Inflammatory macrophage (primary cell): ENCODE measurements at regions not wholly inside any gene's neighbourhood (a gene's known extent, or its start where the extent isn't known, plus 50 kb on each side); places are given as distances from the start of the nearest gene placed in this dataset.

ENCODE experiments used
- DNase-seq, 2 donors: peaks; one replicate each; pipeline ENCODE4 v3.0.0-alpha.2; 2020 to 2022

DNA sequence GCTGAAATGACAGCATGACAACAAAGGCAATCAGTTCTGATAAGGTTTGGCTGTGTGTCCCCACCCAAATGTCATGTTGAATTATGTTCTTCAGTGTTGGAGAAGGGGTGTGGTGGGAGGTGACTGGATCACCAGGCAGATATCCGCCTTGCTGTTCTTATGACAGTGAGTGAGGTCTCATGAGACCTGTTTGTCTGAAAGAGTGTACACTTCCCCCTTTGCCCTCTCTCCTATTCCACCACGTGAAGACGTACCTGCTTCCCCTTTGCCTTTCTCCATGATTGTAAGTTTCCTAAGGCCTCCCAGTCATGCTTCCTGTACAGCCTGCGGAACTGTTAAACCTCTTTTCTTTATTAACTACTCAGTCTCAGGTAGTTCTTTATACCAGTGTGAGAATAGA is 553.0 kb downstream of the DCDC2C start:
- DNase-seq, result no peak

DNA sequence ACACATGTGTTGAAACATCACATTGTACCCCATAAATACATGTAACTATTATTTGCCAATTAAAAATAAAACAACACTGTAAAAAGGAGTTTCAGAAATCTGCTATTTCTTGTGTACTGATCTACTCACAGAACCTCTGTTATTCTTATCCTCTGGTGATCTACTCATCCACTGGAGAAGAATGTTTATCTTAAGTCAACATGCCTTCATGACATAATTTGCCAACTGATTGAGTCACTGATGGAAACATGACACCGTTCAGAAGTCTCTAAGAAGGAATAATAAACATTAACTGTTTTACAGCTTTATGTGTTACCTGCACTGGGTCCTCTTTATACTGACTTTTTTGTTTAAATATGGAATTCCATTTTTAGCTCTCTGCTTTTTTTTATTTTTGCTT is 555.2 kb downstream of the DCDC2C start:
- DNase-seq, result no peak

DNA sequence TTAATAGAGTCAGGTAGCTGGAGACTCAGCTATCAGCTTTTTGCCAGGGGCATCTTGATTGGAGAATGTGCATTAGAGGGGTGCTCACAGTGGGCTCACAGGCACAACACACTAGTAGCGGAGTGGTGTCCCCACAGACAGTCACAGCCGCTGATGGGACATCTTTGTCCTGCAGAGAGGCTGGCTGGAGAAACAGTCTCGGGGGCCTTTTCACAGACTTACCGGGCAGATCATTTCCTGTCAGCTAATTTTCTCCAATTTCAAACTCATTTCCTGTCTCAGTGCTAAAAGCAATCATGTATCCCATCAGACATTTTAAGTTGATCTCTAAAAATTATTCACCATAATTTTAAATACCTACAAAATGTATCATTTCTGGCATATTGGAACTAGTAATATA is 562.6 kb downstream of the DCDC2C start:
- no peak for DNase-seq

DNA sequence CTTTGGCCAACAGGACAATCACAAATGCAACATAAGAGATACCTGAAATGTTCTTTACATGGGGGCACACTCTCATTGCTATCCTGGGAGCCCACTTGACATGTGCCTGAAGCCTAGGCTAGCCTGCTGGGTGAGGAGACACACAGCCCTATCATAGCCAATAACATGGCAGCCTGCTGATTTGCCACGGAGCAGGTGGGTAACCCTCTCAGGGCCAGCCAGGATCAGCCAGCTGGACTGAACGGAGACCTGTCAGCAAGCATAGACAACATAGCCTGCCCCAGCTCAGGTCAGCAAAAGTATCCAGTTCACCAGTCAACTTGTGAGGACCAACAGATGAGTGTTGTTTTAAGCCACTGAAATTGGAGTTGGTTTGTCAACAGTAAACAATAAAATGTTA is 566.5 kb downstream of the DCDC2C start:
- no peak for DNase-seq

DNA sequence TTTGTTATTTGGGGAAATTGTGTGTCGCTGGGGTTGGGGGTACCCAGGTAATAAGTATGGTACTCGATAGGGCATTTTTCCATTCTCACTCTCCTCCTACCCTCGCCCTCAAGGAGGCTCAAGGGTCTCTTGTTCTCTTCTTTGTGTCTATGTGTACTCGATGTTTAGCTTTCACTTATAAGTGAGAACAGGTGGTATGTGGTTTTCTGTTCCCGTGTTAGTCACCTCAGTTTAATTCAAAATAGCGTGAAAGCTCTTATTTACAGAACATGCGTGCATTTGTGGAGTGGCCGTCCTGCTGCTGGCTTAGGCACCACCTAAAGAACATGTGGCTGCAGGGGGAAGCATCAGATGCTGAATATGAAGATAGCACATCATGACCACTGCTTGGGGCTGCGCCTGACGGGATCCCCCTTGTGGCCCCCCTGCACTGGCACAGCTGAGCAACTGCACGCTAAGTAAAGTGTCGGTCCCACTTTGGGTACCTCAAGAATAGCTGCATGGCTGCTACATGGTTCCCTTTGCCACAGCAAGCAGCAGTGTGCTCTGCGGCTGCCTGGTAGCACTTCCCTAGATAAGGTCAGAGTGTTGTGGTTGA is 569.0 kb downstream of the DCDC2C start:
- no peak for DNase-seq

DNA sequence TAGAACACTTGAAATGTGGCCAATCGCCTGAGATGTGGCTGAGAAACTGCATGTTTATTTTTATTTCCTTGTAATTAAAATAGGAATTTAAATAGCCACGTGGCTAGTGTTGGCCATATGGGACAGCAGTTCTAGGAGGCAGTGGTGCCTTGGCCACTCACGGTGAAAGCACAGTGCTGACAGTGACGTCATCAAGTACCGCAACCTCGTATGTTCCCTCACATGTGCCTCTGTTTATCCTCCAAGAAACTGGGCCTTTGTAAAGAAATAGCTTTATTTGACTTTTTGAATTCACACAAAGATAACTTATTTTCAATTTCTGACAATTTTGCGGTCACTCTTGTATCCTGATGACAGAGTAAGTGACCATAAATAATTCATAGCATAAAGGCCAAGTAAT is 575.0 kb downstream of the DCDC2C start:
- no peak for DNase-seq

DNA sequence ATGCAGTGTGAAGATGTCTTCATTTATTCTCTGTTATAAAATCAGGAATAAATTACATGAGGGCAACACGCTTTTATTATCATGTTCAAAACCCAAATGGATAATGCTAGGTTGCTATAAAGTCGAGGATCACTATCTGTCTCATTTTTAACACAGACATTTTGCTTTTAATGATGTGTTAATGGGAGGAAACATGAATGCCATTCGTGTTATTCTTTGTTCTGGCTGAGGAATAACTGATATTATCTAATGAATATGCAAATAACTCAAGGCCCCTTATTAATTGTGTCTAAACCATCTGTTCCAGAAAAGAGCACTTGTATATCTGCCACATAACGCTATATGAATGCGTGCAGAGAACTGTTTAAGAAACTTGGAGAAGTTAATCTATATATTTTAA is 576.1 kb downstream of the DCDC2C start:
- DNase-seq, result no peak

DNA sequence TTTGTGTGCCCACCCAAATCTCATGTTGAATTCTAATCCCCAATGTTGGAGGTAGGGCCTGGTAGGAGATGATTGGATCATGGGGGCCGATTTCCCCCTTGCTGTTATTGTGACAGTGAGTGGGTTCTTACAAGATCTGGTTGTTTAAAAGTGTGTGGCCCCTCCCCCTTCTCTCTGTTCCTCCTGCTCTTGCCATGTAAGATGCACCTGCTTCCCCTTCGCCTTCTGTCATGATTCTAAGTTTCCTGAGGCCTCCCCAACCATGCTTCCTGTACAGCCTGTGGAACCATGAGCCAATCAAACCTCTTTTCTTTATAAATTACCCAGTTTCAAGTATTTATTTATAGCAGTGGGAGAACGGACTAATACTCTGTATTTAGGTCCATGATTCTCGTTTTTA is 588.1 kb downstream of the DCDC2C start:
- no peak for DNase-seq

DNA sequence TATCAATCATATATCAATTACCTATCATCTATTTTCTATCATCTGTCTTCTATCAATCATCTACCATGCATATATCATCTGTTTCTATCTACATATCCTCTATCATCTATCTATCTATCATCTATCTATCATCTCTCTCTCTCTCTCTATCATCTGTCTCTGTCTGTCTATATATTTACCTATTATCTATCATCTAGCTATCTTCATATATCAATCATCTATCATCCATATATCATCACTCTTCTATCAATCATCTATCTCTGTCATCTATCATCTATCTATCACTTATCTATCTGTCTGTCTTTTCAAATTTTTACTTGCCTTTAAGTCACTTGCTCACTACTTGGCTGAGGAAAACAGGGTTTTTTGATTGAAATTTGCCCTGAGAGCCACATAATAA is 592.3 kb downstream of the DCDC2C start:
- no peak for DNase-seq

DNA sequence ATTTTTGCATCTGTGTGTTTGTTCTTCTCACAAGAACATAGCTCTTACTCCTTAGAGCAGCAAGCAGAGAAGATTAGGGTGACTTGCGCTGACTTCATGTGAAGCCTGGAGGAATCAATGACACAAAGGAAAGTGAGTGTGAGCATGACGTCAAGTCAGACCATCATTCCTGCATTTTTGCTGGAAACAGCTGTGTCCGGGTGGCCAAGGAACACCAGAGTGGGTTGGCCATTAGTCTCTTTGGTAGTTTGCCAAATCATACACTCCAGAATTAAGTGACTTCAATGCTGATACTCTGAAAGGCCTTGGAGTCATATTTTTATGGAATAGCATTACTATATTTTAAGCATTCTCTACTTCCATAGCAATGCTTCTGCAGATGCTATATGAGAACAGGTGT is 597.2 kb downstream of the DCDC2C start:
- DNase-seq, result no peak

DNA sequence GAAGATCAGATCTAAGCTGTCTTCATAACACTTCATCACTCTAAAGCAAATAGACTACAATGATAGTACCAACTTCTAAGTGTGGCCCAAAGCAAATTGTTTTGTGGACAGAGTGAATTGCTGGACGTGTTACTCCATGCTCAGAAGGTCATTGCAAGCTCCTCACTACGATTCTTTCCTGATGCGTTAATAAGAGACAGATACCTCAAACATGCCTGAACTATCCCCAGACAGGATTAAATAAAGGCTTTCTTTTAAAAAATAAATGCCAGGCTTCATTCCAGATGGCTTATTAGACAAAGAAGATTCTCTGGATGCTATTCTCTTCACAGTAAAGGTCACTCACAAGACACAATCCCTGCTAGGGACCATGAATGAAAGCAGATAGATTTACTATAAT is 621.2 kb downstream of the DCDC2C start:
- no peak for DNase-seq

DNA sequence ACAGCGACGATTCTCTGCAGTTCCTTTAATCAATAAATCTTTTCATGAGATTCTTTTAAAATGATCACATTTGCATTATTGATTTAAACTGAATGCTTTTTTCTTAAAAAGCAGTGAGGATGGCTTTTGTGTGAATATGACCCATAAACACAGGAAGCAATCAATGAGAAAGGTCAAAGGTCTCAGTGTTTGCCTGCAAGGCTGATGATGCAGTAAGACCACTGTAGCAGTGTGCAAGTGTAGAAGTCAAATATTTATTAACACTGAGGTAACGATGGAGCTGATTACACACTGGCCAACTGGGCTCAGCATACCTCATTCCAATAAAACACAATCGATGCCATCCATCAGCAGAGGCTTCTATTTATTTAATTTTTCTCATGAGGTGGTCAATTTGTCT is 633.5 kb downstream of the DCDC2C start:
- no peak for DNase-seq

DNA sequence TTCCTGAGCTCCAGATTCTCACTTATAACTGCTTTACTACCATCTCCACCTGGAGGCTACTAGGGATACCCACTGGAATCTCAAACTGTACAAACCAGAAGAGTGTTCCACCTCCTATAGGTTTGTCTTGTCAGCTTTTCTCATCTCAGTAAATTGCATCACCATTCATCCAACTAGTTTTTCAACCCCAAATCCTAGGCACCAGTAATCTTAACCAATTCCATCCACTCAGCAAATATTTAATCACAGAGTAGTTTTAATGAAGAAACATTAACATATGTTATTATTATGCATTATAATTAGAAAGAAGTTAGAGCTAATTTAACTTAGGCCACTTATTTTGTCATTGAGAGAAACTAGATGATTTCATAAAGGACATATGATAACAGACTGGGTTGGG is 635.0 kb downstream of the DCDC2C start:
- DNase-seq, result no peak

DNA sequence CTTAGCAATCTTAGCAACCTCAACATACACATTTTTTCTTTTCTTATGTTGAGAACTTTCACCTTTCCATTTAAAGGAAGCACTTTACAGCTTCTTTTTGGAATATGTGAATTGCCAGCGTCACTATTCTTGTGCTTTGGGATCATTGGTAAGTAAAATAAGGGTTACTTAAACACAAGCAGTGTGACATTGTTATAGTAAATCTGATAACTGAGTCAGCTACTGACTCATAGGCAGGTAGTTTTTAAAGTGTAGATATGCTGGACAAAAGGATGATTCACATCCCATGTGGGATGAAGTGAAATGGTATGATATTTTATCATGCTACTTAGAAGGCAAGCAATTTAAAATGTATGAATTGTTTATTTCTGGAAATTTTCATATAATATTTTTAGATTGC is 637.2 kb downstream of the DCDC2C start:
- no peak for DNase-seq

DNA sequence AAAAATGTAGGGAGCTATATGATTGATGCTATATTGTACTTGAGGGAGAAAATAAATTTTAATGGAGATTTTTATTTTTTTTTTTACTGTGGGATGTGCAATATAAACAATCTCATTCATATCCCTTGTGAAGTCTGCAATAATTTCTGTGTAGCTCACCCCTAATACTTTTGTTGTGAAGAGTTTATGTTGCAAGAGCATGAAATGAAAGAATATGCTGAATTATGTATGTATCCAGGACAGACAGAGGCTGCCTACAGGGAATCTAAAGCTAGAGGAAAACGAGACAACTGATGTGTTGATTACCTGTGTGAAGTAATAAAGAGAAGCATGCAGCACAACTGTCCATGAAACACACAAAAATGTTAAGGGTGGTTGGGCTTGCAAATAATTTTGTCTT is 643.3 kb downstream of the DCDC2C start:
- no peak for DNase-seq

DNA sequence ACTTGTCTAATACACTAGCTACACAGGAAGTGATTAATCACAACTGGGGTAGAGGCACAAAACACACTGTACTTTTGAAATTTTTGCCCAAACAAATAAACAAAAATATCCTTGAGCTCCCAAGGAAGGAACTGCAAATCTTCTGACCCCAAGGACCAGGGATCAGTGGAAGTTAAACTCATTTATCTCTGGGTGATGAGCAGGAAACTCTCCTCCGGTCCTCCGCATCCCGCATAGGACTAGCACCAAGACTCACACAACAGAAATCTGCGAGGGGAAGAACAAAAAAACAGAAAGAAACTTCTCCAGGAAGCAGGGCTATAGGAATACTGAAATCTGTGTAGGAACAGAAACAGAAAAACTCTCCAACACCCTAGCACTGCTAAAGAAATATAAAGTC is 650.3 kb downstream of the DCDC2C start:
- DNase-seq, result no peak

DNA sequence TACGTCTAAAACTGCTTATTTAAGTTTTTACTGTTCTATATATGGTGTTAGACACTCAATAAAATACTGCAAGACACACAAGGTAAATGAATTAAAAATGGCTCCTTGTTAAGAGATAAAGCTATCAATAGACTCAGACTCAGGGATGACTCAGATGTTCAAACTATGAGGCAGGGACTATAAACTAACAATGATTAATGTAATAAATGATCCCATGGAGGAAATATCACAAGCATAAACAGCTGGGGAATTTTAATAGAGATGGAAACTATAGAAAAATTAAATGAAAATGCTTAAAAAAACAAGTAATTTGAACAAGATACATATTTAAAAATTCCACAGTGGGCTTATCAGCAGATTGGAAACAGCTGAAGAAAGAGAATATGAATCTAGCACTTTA is 650.8 kb downstream of the DCDC2C start:
- DNase-seq, result no peak

DNA sequence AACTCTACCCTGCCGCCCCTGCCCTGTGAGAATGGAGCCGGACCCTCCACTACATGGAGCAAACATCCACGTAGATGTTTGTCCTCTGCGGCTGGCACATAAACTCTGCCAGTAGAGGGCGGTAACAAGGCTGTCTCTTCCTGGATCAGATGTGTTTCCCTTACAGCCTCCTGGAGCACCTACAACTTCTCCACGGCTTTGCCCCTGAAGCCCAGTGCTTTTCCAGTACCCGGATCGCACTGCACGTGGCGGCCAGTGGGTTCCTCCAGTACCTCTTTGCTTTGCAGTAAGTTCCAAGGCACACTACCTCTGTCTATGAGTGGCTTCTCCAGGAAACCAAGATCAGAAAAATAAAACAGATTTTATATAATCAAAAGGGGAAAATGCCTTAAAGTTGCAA is 651.3 kb downstream of the DCDC2C start:
- peak; percentile 22 to 32 for DNase-seq

DNA sequence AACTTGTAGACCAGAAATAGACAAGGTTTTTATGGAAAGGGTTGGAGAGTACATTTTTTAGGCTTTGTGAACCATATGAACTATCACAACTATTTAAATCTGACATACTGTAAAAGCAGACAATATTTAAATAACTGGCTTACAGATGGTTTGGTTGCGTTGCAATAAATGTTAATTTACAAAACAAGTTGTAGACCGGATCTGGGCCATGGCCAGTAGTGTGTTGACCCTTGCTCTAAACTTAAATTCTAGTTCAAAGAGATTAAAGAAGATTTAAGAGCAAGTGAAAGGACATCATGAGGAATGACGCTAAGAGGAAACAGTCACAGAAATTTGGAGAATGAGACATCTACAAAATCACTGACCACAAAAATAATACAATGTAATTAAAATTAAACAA is 652.7 kb downstream of the DCDC2C start:
- no peak for DNase-seq

DNA sequence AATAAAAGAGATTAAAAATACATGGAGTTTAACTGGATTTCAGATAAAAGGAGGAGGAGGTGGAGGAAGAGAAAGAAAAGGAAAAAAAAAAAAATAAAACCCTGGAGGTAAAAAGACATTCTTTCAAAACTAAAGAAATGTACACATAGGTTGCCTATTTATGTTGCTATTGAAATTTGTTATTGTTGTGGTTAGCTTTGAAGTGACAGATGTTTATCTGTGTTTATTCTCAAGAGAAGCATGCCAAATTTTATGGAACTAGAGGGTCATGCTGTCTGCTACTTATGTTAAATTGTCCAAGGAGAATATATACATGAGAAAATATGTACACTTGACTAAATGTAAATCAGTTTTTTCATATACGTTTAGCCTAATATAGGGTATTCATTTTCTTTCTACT is 653.2 kb downstream of the DCDC2C start:
- DNase-seq, result no peak

DNA sequence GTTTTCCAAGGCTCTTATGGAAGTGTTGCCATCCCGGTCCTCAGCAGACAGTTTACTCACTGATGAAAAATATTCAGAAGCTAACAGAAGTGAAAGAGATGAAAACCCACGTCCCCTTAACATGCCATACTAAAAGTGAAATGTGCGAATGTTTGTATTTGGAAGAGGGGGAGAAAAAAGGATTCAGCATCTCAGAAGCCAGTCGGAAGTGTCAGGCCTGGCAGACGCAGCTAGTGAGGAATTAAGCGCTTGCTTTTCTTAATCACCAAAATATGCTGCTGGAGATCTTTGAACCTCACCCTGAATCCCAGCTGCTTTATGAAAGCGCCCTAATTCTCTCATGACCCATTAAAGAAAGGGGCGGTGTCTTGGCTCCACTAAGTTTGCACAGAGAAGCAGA is 653.7 kb downstream of the DCDC2C start:
- DNase-seq, result no peak

DNA sequence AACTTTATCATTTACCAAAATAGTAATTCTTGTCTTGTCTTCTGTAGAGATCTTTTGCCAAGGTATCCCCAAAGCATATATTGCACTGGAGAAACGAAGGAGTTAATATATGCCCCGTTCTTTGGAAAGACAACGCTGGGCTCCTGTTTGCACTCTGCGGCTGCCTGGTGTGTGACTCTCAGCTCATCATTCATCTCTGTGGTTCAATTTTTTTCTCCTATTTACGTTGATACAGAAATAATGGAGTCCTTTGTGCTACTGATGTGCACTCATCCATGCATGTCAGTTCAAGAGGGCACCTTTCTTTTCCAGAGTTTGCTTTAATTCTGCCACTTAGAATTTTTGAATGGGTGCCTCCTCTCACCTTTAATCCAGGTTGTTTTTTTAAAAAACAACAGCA is 655.5 kb downstream of the DCDC2C start:
- DNase-seq, result no peak

DNA sequence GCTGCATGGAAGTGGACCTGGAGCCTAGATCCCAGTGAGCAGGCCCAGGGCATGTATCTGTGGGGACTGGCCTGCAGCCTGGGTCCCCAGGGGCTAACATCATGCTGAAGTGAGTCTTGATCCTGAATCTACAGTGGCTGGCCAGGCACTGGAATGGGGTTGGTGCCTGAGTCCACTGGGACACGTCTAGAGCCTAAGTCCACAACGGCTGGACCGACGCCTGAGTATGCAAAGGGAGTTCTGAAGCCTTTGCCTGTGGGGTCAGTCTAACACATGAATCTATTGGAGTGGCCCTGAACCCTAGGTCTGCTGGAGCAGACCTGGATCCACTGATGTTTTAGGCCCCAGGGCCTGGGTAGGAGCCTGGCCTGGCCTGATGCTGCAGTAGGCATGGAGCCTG is 665.5 kb downstream of the DCDC2C start:
- no peak for DNase-seq

DNA sequence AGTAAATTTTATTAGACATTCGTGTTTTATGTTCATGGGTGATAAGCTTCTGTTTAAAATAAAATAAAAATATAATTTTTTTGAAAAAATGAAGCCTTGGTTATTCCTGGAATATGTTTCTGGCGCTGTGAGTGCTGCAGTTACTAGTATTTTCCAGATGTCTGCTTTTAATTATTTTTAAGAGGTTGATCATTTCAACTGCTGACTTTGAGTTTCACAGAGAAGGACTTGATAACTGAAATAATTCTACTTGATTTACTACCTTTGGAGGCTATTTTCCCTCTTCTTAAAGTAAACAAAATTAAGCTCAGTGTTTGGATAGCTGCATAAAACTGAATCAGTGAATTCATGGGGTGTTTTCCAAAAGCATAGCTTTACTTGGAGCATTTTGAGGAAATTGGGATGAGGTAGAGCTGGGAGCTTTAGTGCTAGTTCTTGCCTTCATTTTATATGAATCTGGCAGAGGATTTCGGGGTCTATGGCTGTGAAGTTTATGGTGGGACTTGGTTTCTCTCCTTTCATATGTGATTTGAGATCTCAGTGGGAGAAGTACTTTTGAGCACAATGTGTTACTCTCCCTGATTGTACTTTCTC is 666.5 kb downstream of the DCDC2C start:
- no peak for DNase-seq

DNA sequence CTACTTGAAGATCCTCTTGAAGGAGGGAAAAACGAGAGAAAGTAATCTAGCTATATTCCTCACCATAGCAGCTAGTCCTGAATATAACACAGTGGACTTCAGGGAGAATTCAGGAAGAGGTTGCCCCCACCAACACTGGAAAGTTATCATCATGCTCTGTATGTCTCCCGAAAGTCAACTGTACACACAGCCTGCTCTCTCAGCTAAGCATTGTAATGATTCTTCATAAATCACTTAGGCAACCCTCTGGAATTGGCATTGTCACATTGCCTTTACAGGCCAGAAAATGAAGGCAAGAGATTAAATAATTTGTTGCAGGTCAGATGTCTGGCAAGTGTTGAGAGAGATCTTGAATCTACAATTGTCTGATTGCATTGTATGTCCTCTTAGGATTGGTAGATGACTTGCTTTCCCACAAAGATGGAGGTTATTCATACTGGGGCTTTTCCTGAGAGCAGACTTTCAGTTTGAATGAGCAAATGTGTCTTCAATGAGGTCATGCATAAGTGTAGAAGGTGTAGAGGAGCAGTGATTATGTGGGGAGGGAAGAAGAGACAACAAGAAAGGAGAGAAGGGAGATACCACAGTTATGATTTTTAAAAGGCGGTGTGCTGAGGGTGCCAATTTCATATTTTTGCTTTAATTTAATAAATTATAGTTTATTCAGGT is 667.2 kb downstream of the DCDC2C start:
- DNase-seq, result no peak
